Vagina (tissue), 2 donors: ENCODE measurements at regions not wholly inside any gene's neighbourhood (a gene's known extent, or its start where the extent isn't known, plus 50 kb on each side); places are given as distances from the start of the nearest gene placed in this dataset.

Experiments used
- CTCF ChIP-seq, 3 experiments: fragments of 450-650 bp in 2 of 3; fragments of 200-600 bp in 1 of 3; sonication (generic) in 1 of 3; IDR thresholded peaks; one replicate each; pipeline ENCODE4 v1.5.1; 2017 to 2019; ENCODE audit warnings: antibody characterized with exemption in 3 of 3, mild to moderate bottlenecking in 2 of 3, moderate library complexity in 2 of 3
- POLR2A ChIP-seq, 2 donors: fragments of 450-650 bp; IDR thresholded peaks; one replicate each; pipeline ENCODE4 v1.6.1; 2017; ENCODE audit warnings: antibody characterized with exemption in 2 of 2, mild to moderate bottlenecking in 2 of 2, moderate library complexity in 2 of 2
- POLR2AphosphoS5 ChIP-seq, 2 donors: sonication (generic); formaldehyde crosslinking; IDR thresholded peaks; one replicate each; pipeline ENCODE4 v1.9.0; 2017; ENCODE audit warnings: antibody characterized with exemption in 2 of 2, mild to moderate bottlenecking in 2 of 2, low read depth in 1 of 2; ENCODE audit not compliant: insufficient read depth in 1 of 2

GRCh38 chr7:155986497-155987160 is 174.4 kb upstream of the SHH start:
- TF ChIP-seq POLR2A (IDR thresholded peaks at IDR 0.05) (no peak), CTCF (IDR thresholded peaks at IDR 0.05) (no peak), POLR2AphosphoS5 (IDR thresholded peaks at IDR 0.05; ENCODE audit: insufficient read depth in 1 of 2, low read depth in 1 of 2) (no peak)
